Suppressor macrophage (primary cell): ENCODE measurements at regions not wholly inside any gene's neighbourhood (a gene's known extent, or its start where the extent isn't known, plus 50 kb on each side); places are given as distances from the start of the nearest gene placed in this dataset.

Experiments used
- DNase-seq, 4 experiments: peaks; one replicate each; pipeline ENCODE4 v3.0.0-alpha.2; 2020 to 2022

DNA sequence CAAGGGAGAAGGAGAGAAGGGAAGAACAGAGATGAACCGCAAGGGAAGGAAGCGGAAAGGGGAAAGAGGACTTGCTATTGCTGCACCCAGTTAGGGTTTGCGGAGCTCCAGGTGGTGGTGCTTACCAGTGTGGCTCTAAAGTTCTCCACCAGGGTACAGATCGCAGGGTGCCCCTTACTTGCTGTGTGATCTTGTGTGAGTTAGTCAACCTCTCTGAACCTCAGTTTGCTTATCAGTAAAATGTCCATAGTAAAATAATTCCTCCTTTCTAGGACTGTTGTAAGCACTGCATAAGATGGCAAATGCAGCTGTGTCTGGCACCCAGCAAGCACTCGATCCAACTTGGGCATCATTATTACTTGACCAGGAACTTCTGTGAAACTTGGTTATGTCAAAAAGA, 230.7 kb upstream of the CDH5 start:
- DNase-seq = no peak

DNA sequence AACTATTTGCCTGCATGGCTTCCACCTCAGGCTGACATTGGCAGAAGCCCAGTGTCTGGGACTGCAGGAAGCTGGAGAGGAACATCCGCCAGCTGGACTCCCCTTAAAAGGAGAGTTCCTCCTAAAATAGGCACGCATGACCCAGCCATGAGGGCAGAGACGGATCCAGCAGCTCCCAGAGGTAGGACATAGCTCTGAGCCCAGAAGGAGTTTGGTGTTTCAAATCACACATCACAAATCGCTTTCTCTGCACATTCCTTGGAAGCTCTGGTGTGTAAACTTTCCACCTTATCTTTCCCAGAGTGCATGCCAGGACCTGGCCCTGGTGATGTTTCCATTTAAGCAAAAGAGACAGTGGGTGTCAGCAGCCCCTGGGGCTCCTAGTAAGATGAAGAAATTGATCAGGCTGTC, 231.1 kb upstream of the CDH5 start:
- peak; percentile 11 to 35 (median 26) for DNase-seq

- DNase-seq = no peak
Observed at GRCh38 chr16:66134875-66135274, 231.6 kb upstream of the CDH5 start.

DNA sequence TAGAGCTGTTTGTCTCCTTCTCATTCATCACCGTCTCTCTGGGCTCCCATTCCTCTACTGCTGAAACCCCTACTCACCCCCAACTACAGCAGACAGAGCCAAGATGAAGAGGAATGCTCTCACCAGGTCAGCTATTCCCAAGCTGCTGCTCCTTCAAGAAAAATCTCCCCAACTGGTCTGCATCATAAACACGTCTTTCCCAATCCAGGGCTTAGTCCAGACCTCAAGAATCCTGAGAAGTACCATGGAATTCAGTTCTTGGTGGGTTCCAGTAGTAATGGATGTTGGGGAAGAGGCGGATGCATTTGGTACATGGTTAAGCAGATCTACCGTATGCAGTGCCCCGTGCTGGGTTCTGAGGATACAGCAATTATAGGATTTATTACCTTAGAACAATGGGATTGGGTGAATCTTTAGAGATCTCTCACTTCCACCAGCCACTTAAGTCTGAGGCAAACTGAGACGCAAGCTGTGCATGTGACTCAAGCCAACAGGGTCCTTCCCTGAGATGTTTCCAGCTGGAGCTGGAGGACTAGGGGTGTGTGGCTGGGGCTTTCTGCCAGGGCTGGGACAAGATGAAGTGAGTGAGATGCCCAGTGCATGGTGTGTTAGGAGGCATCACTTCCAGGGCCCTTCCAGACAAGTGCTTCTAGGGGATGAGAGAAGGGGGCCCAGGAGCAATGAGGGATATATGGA, 232.7 kb upstream of the CDH5 start:
- no peak for DNase-seq

- no peak for DNase-seq
Observed at GRCh38 chr16:66131895-66132294, 234.6 kb upstream of the CDH5 start.

DNA sequence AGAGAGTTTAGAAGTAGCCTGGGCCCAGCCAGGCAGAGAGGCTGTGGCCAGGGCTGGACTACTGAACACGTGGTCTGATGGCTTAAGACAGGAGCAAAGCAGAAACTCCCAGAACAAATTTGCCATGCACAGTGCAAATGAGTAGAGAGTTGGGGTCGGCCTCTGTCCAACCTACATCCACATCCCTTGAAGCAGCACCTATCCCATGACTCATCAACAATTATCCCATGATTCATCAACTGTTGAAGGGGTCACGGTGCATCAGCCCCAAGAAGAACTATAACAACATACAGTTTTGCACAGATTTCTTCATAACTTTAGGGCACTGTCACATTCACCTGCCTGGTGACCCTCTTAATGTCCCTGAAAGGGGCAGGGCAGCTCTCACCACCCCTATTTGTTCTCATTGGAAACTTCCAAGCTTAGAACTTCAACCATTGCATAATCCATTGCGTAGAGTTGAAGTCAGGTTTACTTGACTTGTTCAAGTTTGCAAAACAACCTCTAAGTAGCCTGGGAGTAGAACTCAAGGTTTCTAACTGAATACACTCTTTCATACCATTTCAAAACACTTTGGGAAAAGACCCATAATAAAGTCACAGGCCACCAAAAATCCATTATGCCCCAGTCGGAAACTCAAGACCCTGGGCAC, 235.2 kb upstream of the CDH5 start:
- no peak for DNase-seq

- DNase-seq = no peak
Observed at GRCh38 chr16:66130296-66130905, 236.1 kb upstream of the CDH5 start.

DNA sequence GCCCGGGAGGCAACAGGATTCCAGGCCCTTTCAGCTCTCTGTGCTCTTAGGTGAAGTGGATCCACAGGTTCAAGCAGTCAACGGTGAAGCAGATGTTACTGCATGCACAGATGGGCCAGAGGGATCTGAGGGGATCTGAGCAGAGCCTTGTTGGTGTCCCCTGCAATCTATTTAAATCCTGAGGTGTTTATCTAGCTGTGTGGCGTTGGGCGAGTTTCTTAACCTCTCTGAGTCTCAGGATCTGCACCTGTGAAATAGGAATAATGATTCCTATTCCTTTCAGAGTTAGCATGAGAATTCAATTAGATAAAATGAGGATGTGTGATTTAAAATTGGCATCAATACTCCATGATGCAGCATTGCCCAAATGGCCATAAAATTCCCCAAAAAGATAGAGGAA, 237.3 kb upstream of the CDH5 start:
- DNase-seq = no peak

DNA sequence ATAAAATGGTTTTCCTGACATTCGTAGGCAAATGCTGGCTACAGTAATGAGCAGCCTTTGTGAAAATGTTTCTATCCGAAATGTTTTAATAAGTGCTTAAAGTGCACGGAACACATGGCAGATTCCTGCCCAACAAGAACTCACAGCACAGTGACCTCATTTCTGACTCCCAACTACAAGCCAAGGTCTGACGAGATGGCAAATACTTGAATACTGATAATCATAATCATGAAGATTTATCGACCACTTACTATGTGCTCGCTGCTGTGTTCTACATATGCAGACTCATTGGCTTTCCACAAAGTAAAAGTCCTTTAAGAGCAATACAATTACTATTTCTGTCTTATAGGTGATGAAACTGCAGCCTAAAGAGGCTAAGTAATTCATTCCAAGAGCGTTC, 238.1 kb upstream of the CDH5 start:
- DNase-seq = no peak

DNA sequence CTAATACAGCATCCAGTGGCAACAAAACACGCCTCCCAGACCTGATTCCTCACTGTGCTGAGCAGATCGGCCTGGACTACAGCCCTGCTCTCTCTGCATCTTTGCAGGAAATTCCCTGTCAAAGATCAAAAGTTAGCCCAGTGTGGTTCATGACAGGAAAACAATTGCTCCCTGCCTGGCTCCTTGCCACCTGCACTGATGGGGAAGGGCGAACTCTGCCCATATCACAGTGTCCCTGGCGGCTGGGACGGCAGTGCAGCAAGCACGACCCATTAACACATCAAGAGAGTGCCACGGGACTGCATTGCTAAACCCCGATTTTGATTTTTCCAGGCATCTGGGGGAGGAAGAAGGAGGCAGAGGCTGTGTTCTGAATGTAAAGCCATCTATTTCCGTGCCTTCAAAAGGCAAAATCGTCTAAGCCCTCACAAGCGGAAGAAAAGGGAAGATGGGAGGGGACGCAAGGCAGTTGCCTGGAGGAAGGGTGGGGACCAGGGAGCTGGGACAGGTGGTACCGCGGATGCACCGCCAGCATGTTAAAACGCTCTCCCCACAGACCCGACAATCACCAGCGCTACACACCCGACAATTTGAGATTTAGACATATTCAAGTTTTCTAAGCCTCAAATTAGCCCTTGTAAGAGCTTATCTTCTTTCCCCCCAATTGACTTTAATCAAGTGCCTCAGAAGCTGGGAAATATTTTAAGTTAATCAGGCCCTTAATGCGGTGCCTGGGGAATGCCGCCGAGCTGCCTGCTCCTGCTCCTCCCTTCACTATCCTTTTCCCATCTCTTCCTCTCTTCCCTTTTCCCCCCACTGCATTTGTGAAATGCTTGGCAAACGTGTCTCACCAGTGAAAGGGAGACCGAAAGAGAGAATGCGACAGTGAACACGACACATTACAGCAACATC, 238.8 kb upstream of the CDH5 start:
- DNase-seq = peak in 2 of 4 experiments; percentile 7 to 43

GRCh38 chr16:66121466-66121865, 245.0 kb upstream of the CDH5 start:
- no peak for DNase-seq

DNA sequence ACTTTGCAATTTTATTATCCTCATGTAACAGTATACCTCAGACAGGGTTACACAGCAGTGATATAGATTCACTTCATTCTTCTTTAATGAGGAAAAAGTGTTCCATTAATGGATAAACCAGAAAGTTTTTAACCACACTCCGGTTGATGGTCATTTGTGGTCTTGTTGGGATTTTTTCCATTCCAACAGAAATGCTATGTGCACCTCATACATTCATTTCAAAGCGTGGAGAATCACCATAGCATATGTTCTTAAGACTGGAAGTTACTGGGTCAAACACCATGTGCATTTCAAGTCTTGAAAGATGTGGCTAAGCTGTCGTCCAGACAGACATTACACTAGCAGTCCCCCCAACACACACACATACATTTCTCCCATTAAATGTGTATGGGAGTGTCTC, 245.8 kb upstream of the CDH5 start:
- no peak for DNase-seq

DNA sequence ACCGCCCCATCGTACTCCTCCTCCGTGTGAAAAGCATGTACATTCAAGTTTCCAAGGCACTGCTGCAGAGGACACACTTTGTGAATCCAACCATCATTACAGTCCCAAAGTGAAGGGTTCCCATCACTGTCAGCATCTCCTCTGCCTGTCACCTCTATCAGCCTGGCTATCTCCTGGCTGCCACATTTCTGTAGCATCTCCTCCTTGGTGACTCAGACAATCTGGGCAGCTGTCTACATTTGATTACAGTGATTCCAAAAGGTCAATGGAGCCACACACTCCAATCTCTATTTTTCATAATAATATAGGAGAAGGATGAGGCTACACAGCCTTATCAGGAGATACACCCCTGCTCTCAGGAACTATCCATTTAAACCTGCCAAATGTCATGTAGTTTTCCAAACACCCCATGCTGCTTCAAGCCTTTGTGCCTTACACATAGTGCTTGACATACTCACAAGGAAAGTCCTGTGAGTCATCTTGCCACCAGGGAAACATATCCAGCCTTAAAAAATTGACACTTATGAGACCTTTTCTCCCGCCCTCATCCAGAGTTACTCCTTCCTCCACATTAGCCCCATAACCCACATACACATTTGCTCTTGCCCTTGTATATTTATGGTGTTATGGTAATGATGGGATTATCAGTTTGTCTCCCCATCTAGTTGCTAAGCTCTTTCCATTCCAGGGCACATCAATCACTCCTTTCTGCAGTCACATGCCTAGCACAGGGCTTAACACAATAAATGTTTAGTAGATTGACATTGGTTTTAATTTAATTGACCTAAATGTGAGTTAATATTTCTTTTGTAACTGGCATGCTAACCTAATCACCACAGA, 250.1 kb upstream of the CDH5 start:
- no peak for DNase-seq

DNA sequence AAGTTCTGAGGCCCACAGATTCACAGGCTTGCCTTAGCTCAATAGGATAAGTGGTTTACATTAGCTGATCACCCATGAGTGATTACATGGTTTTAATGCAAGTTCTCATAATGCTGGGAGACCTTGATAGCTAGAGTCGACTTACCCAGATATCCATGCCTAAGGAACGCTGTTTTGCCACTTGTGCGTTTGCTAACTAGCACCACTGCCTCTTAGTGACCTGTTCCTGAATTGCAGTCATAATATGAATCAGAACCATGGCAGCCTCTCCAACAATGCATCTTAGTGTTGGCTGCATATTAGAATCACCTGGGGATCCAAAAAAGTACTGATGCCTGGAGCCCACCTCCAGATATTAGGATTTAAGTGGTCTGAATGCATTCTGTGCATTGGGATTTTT, 251.1 kb upstream of the CDH5 start:
- no peak for DNase-seq

DNA sequence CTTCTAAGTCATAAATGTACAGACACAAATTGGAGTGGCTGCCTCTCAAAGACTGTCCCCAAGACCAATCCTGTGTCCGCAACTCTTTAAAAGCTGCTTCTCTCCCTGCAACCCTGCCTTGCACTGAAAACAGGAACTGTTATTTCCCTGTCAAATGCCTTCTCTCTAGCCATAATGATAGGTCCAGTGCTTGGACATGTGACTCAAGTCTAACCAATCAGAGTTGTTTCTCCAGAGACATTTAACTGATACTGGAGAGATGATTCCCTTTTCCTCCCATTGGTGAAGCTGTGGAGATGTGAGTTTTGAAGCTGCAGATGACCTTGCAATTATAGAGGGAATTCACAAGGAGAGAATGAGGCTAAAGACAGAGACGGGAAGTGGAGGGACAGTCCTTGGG, 253.3 kb upstream of the CDH5 start:
- DNase-seq = peak in 1 of 4 experiments; percentile 19

DNA sequence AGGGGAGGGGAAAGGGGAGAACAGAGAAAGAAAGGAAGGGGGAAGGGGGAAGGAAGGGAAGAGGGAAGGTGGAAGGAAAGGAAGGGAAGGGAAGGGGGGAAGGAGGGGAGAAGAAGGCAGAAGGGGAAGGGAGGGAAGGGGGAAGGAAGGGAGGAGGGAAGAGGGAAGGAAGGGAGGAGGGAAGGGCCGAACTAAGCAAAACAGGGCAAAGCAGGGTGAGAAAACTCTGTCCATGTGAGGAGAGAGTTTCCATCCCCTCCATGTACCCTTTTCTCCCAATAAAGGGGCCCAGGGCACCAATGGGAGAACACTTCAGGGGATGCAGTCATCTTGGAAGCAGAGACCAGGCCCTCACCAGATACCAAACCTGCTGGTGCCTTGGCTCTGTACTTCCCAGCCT, 256.8 kb upstream of the CDH5 start:
- no peak for DNase-seq

DNA sequence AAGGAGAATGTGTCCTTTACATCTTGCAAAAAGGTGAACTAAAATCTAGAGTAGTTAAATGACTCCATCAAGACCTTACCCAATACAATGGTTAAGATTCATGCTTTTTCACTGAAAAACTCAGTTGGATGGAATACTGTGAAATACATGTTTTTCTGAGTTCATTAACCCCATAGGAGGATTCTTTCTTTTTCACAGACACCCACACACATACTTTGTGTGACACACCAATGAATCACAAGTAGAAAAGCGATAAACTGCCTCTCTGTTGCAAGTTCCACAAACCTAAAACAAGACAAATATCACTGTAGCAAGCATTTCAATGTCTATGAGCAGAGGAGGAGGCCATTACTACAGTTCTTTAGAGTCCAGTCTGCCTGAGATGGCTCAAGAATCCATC, 258.8 kb upstream of the CDH5 start:
- DNase-seq = peak in 2 of 4 experiments; percentile 2 to 37

DNA sequence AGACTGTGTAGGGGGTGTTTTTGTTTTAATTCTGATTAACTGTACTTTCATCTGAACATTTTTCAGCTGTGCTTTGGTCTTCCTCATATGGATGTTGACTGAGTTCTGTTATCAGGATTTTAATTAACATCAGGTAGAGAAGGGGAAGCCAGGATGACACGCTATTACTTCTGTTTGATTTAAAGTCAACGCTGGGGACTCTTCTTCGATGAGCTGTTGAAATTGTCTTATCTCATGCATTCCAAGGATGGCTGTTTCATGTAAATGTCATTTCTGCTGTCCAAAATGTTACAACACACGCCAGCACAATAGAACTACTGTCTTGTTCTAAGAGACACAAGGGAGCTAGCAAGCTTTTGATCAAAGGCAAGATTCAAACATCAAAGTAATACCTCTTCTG, 263.3 kb upstream of the CDH5 start:
- no peak for DNase-seq

DNA sequence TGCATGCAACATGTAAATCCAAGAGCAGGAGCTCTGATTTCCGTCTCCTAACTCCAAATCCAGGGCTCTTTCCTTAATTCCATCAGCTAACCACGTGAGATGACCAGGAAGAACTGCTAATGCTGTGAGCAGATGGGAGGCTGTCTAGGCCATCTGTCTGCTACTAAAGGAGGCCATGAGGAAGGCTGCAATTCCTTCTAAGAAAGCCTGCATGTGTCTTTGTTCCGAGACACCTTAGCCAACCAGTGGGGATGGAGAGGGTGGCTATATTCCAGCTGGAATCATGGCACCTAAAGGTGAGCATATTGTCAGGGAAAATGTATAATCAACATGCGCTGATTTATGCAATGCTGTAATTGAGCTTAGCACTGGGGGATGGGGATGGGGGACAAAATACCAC, 267.2 kb upstream of the CDH5 start:
- DNase-seq = no peak

- DNase-seq = no peak
Observed at GRCh38 chr16:66097751-66098150, 268.7 kb upstream of the CDH5 start.

GRCh38 chr16:66095676-66096075, 270.8 kb upstream of the CDH5 start:
- peak in 1 of 4 experiments; percentile 2 for DNase-seq

- no peak for DNase-seq
Observed at GRCh38 chr16:66093191-66093590, 273.3 kb upstream of the CDH5 start.
